AG04449 (cell line): ENCODE measurements at regions not wholly inside any gene's neighbourhood (a gene's known extent, or its start where the extent isn't known, plus 50 kb on each side); places are given as distances from the start of the nearest gene placed in this dataset.

ENCODE experiments used
- CTCF ChIA-PET: fragments of 350-600 bp; formaldehyde crosslinking; extraction: SDS; loops from one replicate; lab custom pipeline; 2021; ENCODE audit warnings: antibody characterized with exemption; lab: Yijun Ruan, JAX
- POLR2A ChIA-PET: fragments of 400-600, 350-600 bp; formaldehyde crosslinking; extraction: SDS; loops from one replicate; lab custom pipeline; 2020; ENCODE audit warnings: antibody characterized with exemption, inconsistent platforms; lab: Yijun Ruan, JAX
- DNase-seq: peaks from one replicate; pipeline ENCODE4 v3.0.0-alpha.2; 2010; ENCODE audit warnings: low read depth, low spot score
- H3K4me3 ChIP-seq: 2 replicates; pipeline ENCODE4 v1.5.1; 2011; ENCODE audit warnings: low read depth, mild to moderate bottlenecking, control low read depth, low read length
- TF ChIP-seq, protein P1 (sequence below): IDR thresholded peaks from one replicate; pipeline ENCODE4 v1.5.1; 2011; ENCODE audit warnings: mild to moderate bottlenecking, moderate library complexity, low read length, control low read depth, inconsistent platforms; ENCODE audit not compliant: insufficient read depth; ENCODE audit errors: missing control alignments

DNA sequence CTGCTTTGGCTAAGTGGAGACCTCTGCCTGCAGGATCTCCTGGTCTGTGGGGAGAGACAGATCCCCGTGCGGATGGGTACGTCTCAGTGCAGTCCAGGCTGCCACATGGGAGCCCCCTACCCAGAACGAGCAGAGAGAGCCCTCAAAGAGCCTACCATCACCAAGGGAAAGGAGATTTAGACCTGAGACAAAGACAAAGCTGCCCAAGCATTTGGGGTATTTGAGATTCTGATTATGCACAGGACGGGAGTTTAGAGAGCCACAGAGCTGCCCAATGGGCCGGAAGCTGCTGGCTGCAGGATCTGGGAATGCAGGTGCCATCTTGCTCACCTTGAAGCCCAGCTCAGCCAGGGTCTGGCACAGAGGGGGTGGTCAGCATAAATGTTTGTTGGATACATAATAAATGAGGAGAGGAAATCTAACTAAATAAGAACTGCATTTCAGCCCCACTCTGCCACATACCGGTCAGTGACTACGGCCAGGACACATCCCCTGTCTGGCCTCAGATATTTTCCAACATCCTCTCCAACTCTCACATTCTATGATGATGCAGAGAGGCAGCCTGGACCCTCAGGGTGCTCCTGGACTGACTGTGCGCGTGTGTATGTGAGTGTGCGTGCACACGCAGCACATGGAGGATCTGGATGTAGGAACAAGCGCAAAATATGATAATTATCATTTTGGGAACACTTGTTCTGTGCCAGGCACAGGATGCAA lies 157.8 kb downstream of the FGF18 start:
- TF ChIP-seq, protein P1, sequence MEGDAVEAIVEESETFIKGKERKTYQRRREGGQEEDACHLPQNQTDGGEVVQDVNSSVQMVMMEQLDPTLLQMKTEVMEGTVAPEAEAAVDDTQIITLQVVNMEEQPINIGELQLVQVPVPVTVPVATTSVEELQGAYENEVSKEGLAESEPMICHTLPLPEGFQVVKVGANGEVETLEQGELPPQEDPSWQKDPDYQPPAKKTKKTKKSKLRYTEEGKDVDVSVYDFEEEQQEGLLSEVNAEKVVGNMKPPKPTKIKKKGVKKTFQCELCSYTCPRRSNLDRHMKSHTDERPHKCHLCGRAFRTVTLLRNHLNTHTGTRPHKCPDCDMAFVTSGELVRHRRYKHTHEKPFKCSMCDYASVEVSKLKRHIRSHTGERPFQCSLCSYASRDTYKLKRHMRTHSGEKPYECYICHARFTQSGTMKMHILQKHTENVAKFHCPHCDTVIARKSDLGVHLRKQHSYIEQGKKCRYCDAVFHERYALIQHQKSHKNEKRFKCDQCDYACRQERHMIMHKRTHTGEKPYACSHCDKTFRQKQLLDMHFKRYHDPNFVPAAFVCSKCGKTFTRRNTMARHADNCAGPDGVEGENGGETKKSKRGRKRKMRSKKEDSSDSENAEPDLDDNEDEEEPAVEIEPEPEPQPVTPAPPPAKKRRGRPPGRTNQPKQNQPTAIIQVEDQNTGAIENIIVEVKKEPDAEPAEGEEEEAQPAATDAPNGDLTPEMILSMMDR: no peak
- ChIA-PET CTCF (no interaction called here), POLR2A (no interaction called here)
- no peak for DNase-seq
- H3K4me3 ChIP-seq: no peak overlapping the region

DNA sequence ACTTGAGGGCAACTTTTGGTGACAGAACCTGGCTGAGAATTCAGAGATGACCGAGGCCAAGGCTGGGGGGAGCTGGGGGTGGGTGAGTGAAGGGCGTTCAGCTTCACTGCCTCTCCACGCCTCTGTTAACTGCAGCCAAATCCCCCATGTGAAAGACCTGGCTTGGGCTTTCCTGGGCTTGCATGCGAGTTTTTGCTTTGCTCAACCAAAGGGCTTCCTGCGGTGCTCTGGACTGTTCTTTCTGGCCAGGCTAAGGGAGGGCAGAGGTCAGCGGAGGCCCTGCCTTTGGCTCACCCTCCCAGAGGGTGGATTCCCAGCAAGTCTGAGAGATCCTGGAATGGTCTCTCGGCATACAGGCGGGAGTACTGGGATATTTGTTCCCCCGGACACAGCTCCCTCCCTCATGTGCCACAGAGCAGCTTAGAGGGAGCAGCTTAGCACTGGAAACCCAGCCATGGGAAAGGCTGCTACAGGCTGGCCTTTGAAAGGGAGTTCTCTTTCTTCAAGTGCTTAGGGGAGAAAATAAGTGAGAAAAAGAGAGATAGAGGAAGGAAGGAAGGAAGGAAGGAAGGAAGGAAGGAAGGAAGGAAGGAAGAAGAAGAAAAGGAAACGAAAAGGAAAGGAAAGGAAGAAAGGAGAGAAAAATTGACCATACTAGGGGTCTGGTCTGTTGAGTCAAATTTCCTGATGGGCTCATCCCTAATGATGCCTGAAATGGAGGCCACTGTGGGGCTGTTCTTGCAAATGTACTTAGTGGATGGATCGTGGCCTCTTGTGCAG lies 158.8 kb downstream of the FGF18 start:
- H3K4me3 ChIP-seq: no peak overlapping the region
- CTCF ChIA-PET: interaction anchor here (0.7 kb wide), 1 partner anchor 9 kb away, joined by 3 read pairs; no protein-coding TSS in a partner anchor
- POLR2A ChIA-PET: no interaction called here
- DNase-seq: no peak
- TF ChIP-seq, protein P1: no peak

DNA sequence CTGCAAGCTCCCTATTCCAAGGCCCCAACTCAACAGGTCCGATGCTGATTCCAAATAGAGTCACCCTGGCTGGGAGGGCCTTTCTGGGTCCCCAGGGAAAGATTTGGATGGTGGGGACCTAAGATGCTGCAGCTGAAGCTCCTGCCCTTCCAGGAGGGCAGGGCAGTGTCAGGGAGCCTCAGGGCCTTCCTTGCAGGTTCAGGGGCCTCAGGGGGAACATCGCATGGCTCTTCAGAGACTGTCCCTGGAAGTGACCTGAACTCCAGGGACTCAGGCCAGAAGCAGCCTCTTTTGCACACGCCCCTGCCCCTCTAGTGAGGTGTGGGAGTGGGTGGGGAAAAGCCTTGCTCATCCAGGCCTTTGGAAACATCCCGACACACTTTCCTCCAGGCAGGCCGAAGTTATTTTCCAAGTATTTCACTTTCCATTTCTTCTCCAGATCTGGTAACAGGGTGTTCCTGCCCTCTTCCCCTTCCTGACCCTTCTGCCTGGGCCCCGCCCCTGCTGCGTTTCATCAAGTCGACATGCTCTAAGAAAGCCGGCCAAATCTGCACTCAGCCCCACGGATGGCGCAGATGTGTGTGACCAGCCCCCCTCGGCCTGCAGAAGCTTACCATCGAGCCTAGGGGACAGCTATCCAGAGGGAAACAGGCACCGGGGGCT lies 159.5 kb downstream of the FGF18 start:
- CTCF ChIA-PET: interaction anchor here (0.7 kb wide), 1 partner anchor 9 kb away, joined by 3 read pairs; no protein-coding TSS in a partner anchor
- no peak for DNase-seq
- TF ChIP-seq, protein P1: no peak
- H3K4me3 ChIP-seq: no peak overlapping the region
- POLR2A ChIA-PET: no interaction called here

DNA sequence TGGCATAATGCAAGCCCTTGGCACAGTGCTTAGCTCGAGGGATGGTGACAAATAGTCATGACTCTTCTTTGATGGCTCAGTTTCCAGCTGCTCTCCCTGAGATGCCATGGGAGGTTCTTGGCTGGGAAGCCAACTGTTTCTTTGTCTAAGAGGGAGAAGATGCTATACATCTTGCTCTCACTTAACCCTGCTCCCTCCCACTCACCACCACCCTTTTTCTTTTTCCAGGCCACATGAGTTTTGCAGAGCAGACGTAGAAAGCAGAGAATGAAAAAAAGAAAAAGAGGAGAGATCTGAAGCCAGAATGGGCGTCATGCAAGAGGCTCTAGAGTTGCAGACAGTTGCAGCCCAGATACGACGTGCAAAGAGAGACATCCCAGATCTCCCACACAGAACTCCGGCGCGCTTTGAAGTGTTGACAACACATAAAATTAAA lies 160.5 kb downstream of the FGF18 start:
- POLR2A ChIA-PET: no interaction called here
- CTCF ChIA-PET: no interaction called here
- TF ChIP-seq, protein P1: no peak
- H3K4me3 ChIP-seq: no peak overlapping the region
- no peak for DNase-seq

DNA sequence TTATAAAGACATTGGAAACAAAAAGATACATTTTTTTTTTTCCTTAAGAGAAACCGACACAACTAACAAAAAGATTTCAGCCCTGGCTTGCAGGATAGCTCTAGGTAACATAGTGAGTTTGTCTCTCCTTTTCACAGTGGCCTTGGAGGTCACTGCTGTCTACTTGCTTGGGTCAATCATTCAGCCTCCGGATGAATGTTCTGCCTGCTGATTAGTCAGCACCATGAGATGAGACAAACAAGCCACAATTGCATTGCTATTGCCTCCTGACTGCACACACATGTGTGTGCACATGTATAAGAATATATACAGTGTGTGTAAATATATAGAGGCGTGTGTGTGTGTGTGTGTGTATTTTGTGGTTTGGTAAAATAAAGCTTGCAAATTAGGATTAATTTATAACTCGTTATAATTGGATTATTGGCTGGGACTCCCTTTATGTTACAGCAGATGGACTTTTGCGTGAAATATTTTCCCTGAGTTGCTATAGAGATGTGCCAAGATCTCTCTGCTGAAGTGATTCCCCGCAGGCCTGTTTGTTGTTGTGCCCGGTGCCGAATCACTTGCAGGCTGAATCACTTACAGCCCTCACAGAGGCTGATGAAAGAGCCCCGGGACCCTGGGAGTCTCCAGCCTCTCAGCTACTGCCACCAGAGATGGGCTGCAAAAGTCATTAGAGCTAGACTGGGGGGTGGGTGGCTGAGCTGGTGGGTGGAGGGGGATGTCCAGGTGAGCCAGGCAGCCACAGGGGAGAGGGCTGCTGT lies 161.2 kb downstream of the FGF18 start:
- DNase-seq: no peak
- POLR2A ChIA-PET: no interaction called here
- CTCF ChIA-PET: no interaction called here
- H3K4me3 ChIP-seq: no peak overlapping the region
- TF ChIP-seq, protein P1: no peak
